SK-N-MC (cell line): ENCODE measurements at regions not wholly inside any gene's neighbourhood (a gene's known extent, or its start where the extent isn't known, plus 50 kb on each side); places are given as distances from the start of the nearest gene placed in this dataset.
A peak's percentile ranks its signal among the peaks of the same experiment; 100 is the strongest.
"Not testable (repeated sequence)": the region's sequence is repeated elsewhere in the genome, so short reads cannot be mapped to it uniquely, and the experiment has no call there.

Source experiments
- DNase-seq: peaks from one replicate; pipeline ENCODE4 v3.0.0-alpha.2; 2011; ENCODE audit warnings: low read depth, low spot score
- H3K27ac ChIP-seq: fragments of 200-600 bp; sonication (generic); 2 replicates; pipeline ENCODE4 v1.5.1; 2016; ENCODE audit warnings: mixed run types
- H3K36me3 ChIP-seq: fragments of 200-600 bp; sonication (generic); 2 replicates; pipeline ENCODE4 v1.6.1; 2017; ENCODE audit warnings: antibody characterized with exemption, low read length, mixed read lengths; ENCODE audit not compliant: insufficient read depth
- H3K4me3 ChIP-seq: fragments of 200-600 bp; sonication (generic); 2 replicates; pipeline ENCODE4 v1.5.1; 2016
- H3K9ac ChIP-seq: fragments of 200-600 bp; sonication (generic); 2 replicates; pipeline ENCODE4 v1.8.0; 2017; ENCODE audit warnings: mixed run types, mixed read lengths; ENCODE audit not compliant: insufficient read length
- H3K9me3 ChIP-seq: fragments of 200-600 bp; sonication (generic); 2 replicates; pipeline ENCODE4 v1.6.1; 2017; ENCODE audit warnings: low read depth, mild to moderate bottlenecking, antibody characterized with exemption, low read length, moderate library complexity, mixed read lengths
- EZH2 ChIP-seq: fragments of 200-600 bp; sonication (generic); IDR thresholded peaks from one replicate; pipeline ENCODE4 v1.6.1; 2017; ENCODE audit warnings: antibody characterized with exemption
- FOXP2 ChIP-seq: optimal IDR thresholded peaks from 2 replicates; pipeline ENCODE3; 2011; ENCODE audit warnings: mild to moderate bottlenecking, moderate library complexity; ENCODE audit not compliant: insufficient read depth; ENCODE audit errors: extremely low read length, control extremely low read depth
- POLR2AphosphoS5 ChIP-seq: IDR thresholded peaks from 2 replicates; pipeline ENCODE4 v1.6.1; 2012; ENCODE audit warnings: mild to moderate bottlenecking, low read depth, low read length, borderline replicate concordance

GRCh38 chr1:99062192-99062591 lies 57.5 kb upstream of the PLPPR5 start:
- Histone ChIP-seq H3K27ac (no peak overlapping the region), H3K36me3 (no peaks in the 10 kb centered on the region), H3K4me3 (no peak overlapping the region), H3K9ac (no peak overlapping the region), H3K9me3 (no peaks in the 10 kb centered on the region)
- TF ChIP-seq EZH2 (no peak), FOXP2 (no peak), POLR2AphosphoS5 (no peak)
- no peak for DNase-seq

DNA sequence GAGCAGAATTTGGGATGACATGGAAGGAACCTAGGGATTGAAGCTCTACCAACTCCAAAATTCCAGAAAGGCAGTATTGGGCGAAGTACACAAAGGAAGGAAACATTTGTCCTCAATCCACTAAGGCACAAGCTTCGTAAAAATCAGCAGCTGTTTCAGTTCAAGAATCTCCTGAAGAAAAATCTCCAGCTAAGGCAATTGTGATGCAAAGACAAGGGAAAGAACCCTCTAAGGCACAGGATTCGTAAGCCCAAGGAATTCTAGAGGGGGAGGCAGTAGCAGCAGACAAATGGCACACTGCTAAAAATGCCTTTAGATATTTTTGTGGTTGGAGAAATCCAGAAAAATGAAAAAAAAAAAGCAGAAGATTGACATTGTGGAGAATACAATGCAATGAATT lies 64.5 kb upstream of the PLPPR5 start:
- Histone ChIP-seq H3K9me3 (no peaks in the 10 kb centered on the region), H3K36me3 (no peaks in the 10 kb centered on the region), H3K27ac (no peak overlapping the region), H3K4me3 (no peak overlapping the region), H3K9ac (no peak overlapping the region)
- TF ChIP-seq POLR2AphosphoS5 = no peak
- no peak for TF ChIP-seq FOXP2
- TF ChIP-seq EZH2 = no peak
- no peak for DNase-seq

DNA sequence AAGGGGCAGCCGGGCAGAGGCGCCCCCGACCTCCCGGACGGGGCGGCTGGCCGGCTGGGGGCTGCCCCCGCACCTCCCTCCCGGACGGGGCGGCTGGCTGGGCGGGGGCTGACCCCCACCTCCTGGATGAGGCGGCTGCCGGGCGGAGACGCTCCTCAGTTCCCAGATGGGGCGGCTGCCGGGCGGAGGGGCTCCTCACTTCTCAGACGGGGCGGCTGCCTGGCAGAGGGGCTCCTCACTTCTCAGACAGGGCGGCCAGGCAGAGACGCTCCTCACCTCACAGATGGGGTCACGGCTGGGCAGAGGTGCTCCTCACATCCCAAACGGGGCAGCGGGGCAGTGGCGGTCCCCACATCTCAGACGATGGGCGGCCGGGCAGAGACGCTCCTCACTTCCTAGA lies 73.9 kb upstream of the PLPPR5 start:
- DNase-seq, H3K9me3 ChIP-seq, H3K9ac ChIP-seq, H3K36me3 ChIP-seq, H3K27ac ChIP-seq, H3K4me3 ChIP-seq: not testable (repeated sequence)

DNA sequence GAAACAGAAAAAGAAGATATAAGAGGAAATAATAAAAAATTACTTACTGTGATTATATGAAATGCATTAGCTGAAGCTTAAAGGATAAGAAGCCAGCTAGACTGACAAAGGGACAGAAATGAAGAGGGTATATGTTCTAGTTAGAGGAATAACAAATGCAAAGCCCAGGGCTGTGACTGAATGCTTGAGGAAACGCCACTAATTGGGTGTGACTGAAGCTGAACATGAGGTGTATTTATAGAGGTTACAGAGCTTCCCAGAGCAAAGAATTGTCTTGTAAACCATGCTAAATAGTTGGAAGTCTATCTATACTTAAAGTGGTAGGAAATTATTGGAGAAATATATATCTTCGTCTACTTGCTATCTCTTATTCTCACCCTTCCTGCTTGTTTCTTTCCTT lies 77.7 kb upstream of the PLPPR5 start:
- H3K9me3 ChIP-seq = no peaks in the 10 kb centered on the region
- TF ChIP-seq FOXP2 (no peak), POLR2AphosphoS5 (no peak), EZH2 (no peak)
- H3K27ac ChIP-seq = no peak overlapping the region
- DNase-seq = peak; percentile 12
- H3K9ac ChIP-seq = no peak overlapping the region
- H3K36me3 ChIP-seq = no peaks in the 10 kb centered on the region
- no peak overlapping the region for H3K4me3 ChIP-seq

DNA sequence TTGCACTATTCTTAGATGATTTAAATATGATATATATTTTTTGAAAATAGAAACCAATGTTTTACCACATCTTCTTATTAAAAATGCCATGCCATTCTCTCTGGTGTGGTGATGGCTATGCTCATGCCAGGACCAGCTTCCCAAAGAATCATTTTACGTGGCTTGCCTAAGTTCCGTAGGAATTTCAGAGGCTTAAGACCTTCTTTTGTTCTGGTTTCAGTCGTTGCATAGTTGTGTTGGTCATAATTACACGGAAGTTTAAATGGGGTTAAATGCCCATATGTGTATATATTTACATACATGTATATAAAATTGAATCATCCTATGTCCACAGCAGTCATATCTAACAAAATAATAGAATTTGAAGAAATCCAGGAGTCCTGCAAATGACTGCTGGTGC lies 78.7 kb upstream of the PLPPR5 start:
- no peak overlapping the region for H3K9ac ChIP-seq
- H3K27ac ChIP-seq = no peak overlapping the region
- H3K4me3 ChIP-seq = no peak overlapping the region
- no peaks in the 10 kb centered on the region for H3K9me3 ChIP-seq
- no peak for DNase-seq
- TF ChIP-seq EZH2 = no peak
- TF ChIP-seq FOXP2 = no peak
- no peak for TF ChIP-seq POLR2AphosphoS5
- no peaks in the 10 kb centered on the region for H3K36me3 ChIP-seq

DNA sequence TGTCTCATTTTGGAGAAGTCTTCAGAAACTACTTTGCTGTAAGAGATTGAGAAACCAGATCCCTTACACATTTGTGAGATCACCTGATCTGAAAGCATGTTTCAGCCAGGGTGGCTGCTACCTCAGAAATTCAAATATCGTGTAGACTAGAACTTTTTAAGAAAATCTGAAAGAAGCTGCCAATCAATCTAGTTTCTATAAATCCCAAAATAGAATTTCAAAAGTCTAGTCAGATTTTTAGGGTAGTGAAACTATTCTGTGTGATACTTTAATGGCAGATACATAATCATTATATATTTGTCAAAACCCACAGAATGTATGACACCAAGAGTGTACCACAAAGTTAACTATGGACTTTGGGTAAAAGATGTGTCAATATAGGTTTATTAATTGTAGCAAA lies 79.9 kb upstream of the PLPPR5 start:
- no peak overlapping the region for H3K27ac ChIP-seq
- H3K36me3 ChIP-seq = no peaks in the 10 kb centered on the region
- no peak overlapping the region for H3K4me3 ChIP-seq
- no peak overlapping the region for H3K9ac ChIP-seq
- H3K9me3 ChIP-seq = no peaks in the 10 kb centered on the region
- TF ChIP-seq EZH2 (no peak), POLR2AphosphoS5 (no peak), FOXP2 (no peak)
- no peak for DNase-seq

- Histone ChIP-seq H3K4me3 (no peak overlapping the region), H3K9me3 (no peaks in the 10 kb centered on the region), H3K36me3 (no peaks in the 10 kb centered on the region), H3K9ac (no peak overlapping the region), H3K27ac (no peak overlapping the region)
- TF ChIP-seq FOXP2 (no peak), EZH2 (no peak)
- DNase-seq = no peak
Observed at GRCh38 chr1:99086057-99086456, 81.4 kb upstream of the PLPPR5 start.

- Histone ChIP-seq H3K9ac (no peak overlapping the region), H3K4me3 (no peak overlapping the region), H3K9me3 (no peaks in the 10 kb centered on the region), H3K36me3 (no peaks in the 10 kb centered on the region), H3K27ac (no peak overlapping the region)
- no peak for DNase-seq
- TF ChIP-seq FOXP2 (no peak), POLR2AphosphoS5 (no peak), EZH2 (no peak)
Observed at GRCh38 chr1:99098589-99098988, 93.9 kb upstream of the PLPPR5 start.

DNA sequence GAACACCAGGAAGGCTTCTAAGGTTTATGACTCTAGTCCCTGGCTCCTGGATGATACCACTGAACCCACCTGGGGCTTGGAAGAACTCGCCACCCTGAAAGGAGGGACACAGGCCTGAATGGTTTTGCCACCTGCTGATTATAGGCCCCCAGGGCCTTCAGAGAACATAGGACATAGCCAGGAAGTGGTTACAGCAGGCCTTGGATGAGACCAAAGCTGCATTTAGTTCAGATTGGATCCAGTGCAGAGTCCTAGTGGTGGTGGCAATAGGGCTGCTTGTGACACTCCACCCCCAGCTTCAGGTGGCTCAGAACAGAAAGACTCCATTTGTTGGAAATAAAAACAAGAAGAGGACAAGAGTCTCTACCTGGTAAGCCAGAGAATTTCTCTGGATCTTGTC lies 101.6 kb upstream of the PLPPR5 start:
- no peak overlapping the region for H3K9ac ChIP-seq
- H3K36me3 ChIP-seq = no peaks in the 10 kb centered on the region
- TF ChIP-seq FOXP2 = no peak
- no peak for TF ChIP-seq POLR2AphosphoS5
- TF ChIP-seq EZH2 = no peak
- no peak overlapping the region for H3K27ac ChIP-seq
- DNase-seq = no peak
- no peaks in the 10 kb centered on the region for H3K9me3 ChIP-seq
- no peak overlapping the region for H3K4me3 ChIP-seq

- no peak for DNase-seq
- no peak overlapping the region for H3K27ac ChIP-seq
- H3K9ac ChIP-seq = no peak overlapping the region
- no peaks in the 10 kb centered on the region for H3K9me3 ChIP-seq
- TF ChIP-seq POLR2AphosphoS5 = no peak
- no peak for TF ChIP-seq EZH2
- TF ChIP-seq FOXP2 = no peak
- no peaks in the 10 kb centered on the region for H3K36me3 ChIP-seq
- no peak overlapping the region for H3K4me3 ChIP-seq
Observed at GRCh38 chr1:99107680-99108079, 103.0 kb upstream of the PLPPR5 start.
